ENCODE measurements at regions not wholly inside any gene's neighbourhood (a gene's known extent, or its start where the extent isn't known, plus 50 kb on each side); places are given as distances from the start of the nearest gene placed in this dataset.

GRCh38 chr7:94054130-94054529 is 50.0 kb upstream of the BET1 start:
- no peaks in the 10 kb centered on the region for H3K9me3 Mint-ChIP-seq (ENCODE audit: low read depth)
- H3K27ac Mint-ChIP-seq (ENCODE audit: unreplicated experiment), result no peak overlapping the region
- no peak for TF ChIP-seq CTCF (IDR thresholded peaks at IDR 0.05)
- no peak overlapping the region for H3K4me3 Mint-ChIP-seq (ENCODE audit: unreplicated experiment)
- H3K27me3 Mint-ChIP-seq (ENCODE audit: low read depth), result no peaks in the 10 kb centered on the region
- H3K4me1 Mint-ChIP-seq (ENCODE audit: low read depth), result no peaks in the 10 kb centered on the region
- no peak for DNase-seq (ENCODE audit: low spot score)
- H3K36me3 Mint-ChIP-seq (ENCODE audit: low read depth), result no peaks in the 10 kb centered on the region

GRCh38 chr7:94055963-94056362 is 51.8 kb upstream of the BET1 start:
- no peak for DNase-seq (ENCODE audit: low spot score)
- no peak overlapping the region for H3K27ac Mint-ChIP-seq (ENCODE audit: unreplicated experiment)
- H3K4me1 Mint-ChIP-seq (ENCODE audit: low read depth), result no peaks in the 10 kb centered on the region
- no peak for TF ChIP-seq CTCF (IDR thresholded peaks at IDR 0.05)
- no peaks in the 10 kb centered on the region for H3K9me3 Mint-ChIP-seq (ENCODE audit: low read depth)
- H3K36me3 Mint-ChIP-seq (ENCODE audit: low read depth), result no peaks in the 10 kb centered on the region
- H3K4me3 Mint-ChIP-seq (ENCODE audit: unreplicated experiment), result no peak overlapping the region
- no peaks in the 10 kb centered on the region for H3K27me3 Mint-ChIP-seq (ENCODE audit: low read depth)

GRCh38 chr7:94056796-94057207 is 52.6 kb upstream of the BET1 start:
- Mint-ChIP-seq H3K27me3 (ENCODE audit: low read depth) (no peaks in the 10 kb centered on the region), H3K27ac (ENCODE audit: unreplicated experiment) (no peak overlapping the region), H3K4me1 (ENCODE audit: low read depth) (no peaks in the 10 kb centered on the region), H3K4me3 (ENCODE audit: unreplicated experiment) (no peak overlapping the region), H3K36me3 (ENCODE audit: low read depth) (no peaks in the 10 kb centered on the region), H3K9me3 (ENCODE audit: low read depth) (no peaks in the 10 kb centered on the region)
- DNase-seq (ENCODE audit: low spot score), result no peak
- TF ChIP-seq CTCF (IDR thresholded peaks at IDR 0.05), result no peak

- no peak overlapping the region for H3K27ac Mint-ChIP-seq (ENCODE audit: unreplicated experiment)
- H3K4me1 Mint-ChIP-seq (ENCODE audit: low read depth), result no peaks in the 10 kb centered on the region
- no peaks in the 10 kb centered on the region for H3K9me3 Mint-ChIP-seq (ENCODE audit: low read depth)
- no peaks in the 10 kb centered on the region for H3K36me3 Mint-ChIP-seq (ENCODE audit: low read depth)
- H3K27me3 Mint-ChIP-seq (ENCODE audit: low read depth), result no peaks in the 10 kb centered on the region
- no peak for TF ChIP-seq CTCF (IDR thresholded peaks at IDR 0.05)
- H3K4me3 Mint-ChIP-seq (ENCODE audit: unreplicated experiment), result no peak overlapping the region
- DNase-seq (ENCODE audit: low spot score), result no peak
Observed at GRCh38 chr7:94057955-94058354, 53.8 kb upstream of the BET1 start.

GRCh38 chr7:94059746-94060145 is 55.6 kb upstream of the BET1 start:
- H3K9me3 Mint-ChIP-seq (ENCODE audit: low read depth), result no peaks in the 10 kb centered on the region
- no peaks in the 10 kb centered on the region for H3K27me3 Mint-ChIP-seq (ENCODE audit: low read depth)
- no peak for DNase-seq (ENCODE audit: low spot score)
- no peaks in the 10 kb centered on the region for H3K36me3 Mint-ChIP-seq (ENCODE audit: low read depth)
- H3K4me1 Mint-ChIP-seq (ENCODE audit: low read depth), result peaks cover 2% of the 10 kb centered on the region
- no peak overlapping the region for H3K4me3 Mint-ChIP-seq (ENCODE audit: unreplicated experiment)
- no peak overlapping the region for H3K27ac Mint-ChIP-seq (ENCODE audit: unreplicated experiment)
- no peak for TF ChIP-seq CTCF (IDR thresholded peaks at IDR 0.05)
